Adrenal gland (tissue), 5 donors: ENCODE measurements at regions not wholly inside any gene's neighbourhood (a gene's known extent, or its start where the extent isn't known, plus 50 kb on each side); places are given as distances from the start of the nearest gene placed in this dataset.

Experiments used
- POLR2A ChIP-seq, 2 donors: fragments of 450-650 bp; IDR thresholded peaks; one replicate each; pipeline ENCODE4 v1.6.1; 2017; ENCODE audit warnings: antibody characterized with exemption in 2 of 2, mild to moderate bottlenecking in 2 of 2, moderate library complexity in 1 of 2
- TF ChIP-seq, protein P1 (sequence below), 6 experiments: fragments of 450-650 bp in 4 of 6; fragments of 200-600 bp in 2 of 6; sonication (generic) in 1 of 6; IDR thresholded peaks; 1 replicate in 5 of 6; 2 replicates in 1 of 6; pipeline versions ENCODE4 v1.5.1 to v1.8.0; 2016 to 2021; ENCODE audit warnings: antibody characterized with exemption in 6 of 6, mild to moderate bottlenecking in 2 of 6, moderate library complexity in 1 of 6
- donor health status: DM: no; HTN: no; CAD: no.

DNA sequence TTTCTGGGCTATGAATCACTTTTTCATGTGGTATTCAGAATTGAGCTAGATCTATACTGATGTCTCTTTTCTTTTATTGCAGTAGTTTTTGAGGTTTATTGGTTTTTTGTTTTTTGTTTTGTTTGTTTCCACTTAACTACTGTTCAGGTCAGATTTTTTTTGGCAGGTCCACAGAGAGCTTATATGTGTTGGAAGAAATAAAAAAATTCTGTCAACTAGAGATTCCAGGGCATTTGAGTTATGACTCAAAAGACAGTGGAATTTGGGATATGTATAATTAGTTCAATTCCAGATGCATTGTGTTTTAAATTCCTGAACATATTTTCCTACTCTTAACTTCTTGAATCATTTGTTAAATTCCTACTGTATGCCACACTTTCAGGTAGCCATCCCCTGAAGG is 727.2 kb downstream of the SI start:
- TF ChIP-seq POLR2A (IDR thresholded peaks at IDR 0.05): no peak
- TF ChIP-seq, protein P1, sequence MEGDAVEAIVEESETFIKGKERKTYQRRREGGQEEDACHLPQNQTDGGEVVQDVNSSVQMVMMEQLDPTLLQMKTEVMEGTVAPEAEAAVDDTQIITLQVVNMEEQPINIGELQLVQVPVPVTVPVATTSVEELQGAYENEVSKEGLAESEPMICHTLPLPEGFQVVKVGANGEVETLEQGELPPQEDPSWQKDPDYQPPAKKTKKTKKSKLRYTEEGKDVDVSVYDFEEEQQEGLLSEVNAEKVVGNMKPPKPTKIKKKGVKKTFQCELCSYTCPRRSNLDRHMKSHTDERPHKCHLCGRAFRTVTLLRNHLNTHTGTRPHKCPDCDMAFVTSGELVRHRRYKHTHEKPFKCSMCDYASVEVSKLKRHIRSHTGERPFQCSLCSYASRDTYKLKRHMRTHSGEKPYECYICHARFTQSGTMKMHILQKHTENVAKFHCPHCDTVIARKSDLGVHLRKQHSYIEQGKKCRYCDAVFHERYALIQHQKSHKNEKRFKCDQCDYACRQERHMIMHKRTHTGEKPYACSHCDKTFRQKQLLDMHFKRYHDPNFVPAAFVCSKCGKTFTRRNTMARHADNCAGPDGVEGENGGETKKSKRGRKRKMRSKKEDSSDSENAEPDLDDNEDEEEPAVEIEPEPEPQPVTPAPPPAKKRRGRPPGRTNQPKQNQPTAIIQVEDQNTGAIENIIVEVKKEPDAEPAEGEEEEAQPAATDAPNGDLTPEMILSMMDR (IDR thresholded peaks at IDR 0.05): no peak
